ENCODE measurements at regions not wholly inside any gene's neighbourhood (a gene's known extent, or its start where the extent isn't known, plus 50 kb on each side); places are given as distances from the start of the nearest gene placed in this dataset.

DNA sequence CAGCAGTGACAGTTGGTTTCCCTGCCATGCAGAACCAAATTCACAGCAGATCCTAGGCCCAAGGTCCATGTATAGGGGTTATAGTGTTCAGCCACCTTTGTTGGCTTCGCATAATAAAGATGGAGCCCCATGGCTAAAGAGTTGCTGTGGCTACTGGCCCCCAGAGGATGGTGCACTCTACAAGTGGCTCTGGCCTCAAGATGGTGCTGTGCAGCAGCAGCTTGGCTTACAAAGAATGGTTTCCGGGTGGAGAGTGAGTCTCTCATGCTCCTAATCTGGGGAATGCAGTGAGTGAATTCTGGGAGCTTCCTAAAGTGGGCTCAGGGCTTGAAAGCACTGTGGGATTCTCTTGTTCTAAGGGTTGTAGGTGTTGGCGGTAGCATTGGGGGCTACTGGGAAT is 1199.7 kb downstream of the CNTNAP5 start:
- TF ChIP-seq CTCF (IDR thresholded peaks at IDR 0.05) = no peak
- Mint-ChIP-seq H3K27ac (no peak overlapping the region), H3K4me3 (no peak overlapping the region), H3K9me3 (peaks cover 17% of the 10 kb centered on the region), H3K36me3 (ENCODE audit: low read depth) (no peaks in the 10 kb centered on the region), H3K27me3 (no peaks in the 10 kb centered on the region), H3K4me1 (ENCODE audit: low read depth) (no peaks in the 10 kb centered on the region)
- POLR2A ChIA-PET = no interaction called here
- CTCF ChIA-PET = no interaction called here
- intact Hi-C loops (cut with micrococcal nuclease) = no loop called here
- DNase-seq (no peak), ATAC-seq (no peak)

- Mint-ChIP-seq H3K27me3 (no peaks in the 10 kb centered on the region), H3K9me3 (peaks cover 8% of the 10 kb centered on the region), H3K27ac (no peak overlapping the region), H3K36me3 (ENCODE audit: low read depth) (no peaks in the 10 kb centered on the region), H3K4me1 (ENCODE audit: low read depth) (no peaks in the 10 kb centered on the region), H3K4me3 (no peak overlapping the region)
- POLR2A ChIA-PET = no interaction called here
- CTCF ChIA-PET = interaction anchor here (1.4 kb wide), 1 partner anchor 18 kb away, joined by 3 read pairs; no protein-coding TSS in a partner anchor
- ATAC-seq (no peak), DNase-seq (no peak)
- no peak for TF ChIP-seq CTCF (IDR thresholded peaks at IDR 0.05)
- intact Hi-C loops (cut with micrococcal nuclease) = no loop called here
Measured at GRCh38 chr2:125227843-125228392, 1202.8 kb downstream of the CNTNAP5 start.

DNA sequence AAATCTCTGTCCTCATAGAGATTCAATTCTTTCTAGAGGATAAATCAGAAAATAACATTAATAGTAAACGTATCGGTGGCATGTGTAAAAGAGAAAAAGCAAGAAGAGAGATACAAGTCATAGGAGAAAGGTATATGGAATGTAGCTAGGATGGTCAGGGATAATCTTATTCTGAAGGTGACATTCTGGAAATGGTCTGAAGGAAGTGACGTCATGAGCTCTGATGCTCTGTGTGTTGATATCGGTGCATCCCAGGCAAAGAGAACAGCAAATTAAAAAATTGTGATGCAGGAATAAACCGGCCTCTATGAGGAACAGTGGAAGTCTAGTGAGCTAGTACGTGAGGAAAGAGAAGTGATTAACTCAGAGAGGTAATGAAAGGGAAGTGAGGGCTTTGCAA is 1215.8 kb downstream of the CNTNAP5 start:
- CTCF ChIA-PET = no interaction called here
- H3K27ac Mint-ChIP-seq = no peak overlapping the region

DNA sequence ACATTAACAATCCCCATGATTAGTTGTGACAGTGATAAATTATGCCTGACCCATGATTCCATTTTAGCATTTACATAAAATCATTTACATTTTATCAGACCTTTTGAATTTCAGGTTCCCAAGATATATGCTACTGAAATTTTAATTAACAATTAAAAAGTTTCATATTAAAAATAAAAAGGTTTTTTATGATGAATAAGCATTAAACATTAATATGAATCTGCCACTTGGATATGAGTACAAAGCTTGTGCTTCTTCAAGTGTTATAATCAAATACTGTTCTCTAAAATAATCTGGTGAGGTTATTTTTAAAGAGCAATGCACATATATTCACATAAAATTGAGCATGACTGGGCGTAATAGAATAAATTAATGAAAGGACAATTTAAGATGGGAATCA is 1218.0 kb downstream of the CNTNAP5 start:
- Mint-ChIP-seq H3K27ac (no peak overlapping the region), H3K4me3 (no peak overlapping the region), H3K9me3 (peaks cover 13% of the 10 kb centered on the region), H3K36me3 (ENCODE audit: low read depth) (no peaks in the 10 kb centered on the region), H3K27me3 (no peaks in the 10 kb centered on the region), H3K4me1 (ENCODE audit: low read depth) (no peaks in the 10 kb centered on the region)
- no peak for ATAC-seq
- intact Hi-C loops (cut with micrococcal nuclease) = no loop called here
- ChIA-PET CTCF (no interaction called here), POLR2A (no interaction called here)
- no peak for TF ChIP-seq CTCF (IDR thresholded peaks at IDR 0.05)
- DNase-seq = no peak

More for the DNA sequence above, 1215.8 kb downstream of the CNTNAP5 start:
- H3K36me3 Mint-ChIP-seq (ENCODE audit: low read depth) = no peaks in the 10 kb centered on the region
- peaks cover 16% of the 10 kb centered on the region for H3K9me3 Mint-ChIP-seq
- no peak for ATAC-seq
- H3K4me3 Mint-ChIP-seq = no peak overlapping the region
- intact Hi-C loops (cut with micrococcal nuclease) = no loop called here
- no peaks in the 10 kb centered on the region for H3K27me3 Mint-ChIP-seq
- no peak for TF ChIP-seq CTCF (IDR thresholded peaks at IDR 0.05)
- H3K4me1 Mint-ChIP-seq (ENCODE audit: low read depth) = no peaks in the 10 kb centered on the region
- no peak for DNase-seq
- POLR2A ChIA-PET = no interaction called here

DNA sequence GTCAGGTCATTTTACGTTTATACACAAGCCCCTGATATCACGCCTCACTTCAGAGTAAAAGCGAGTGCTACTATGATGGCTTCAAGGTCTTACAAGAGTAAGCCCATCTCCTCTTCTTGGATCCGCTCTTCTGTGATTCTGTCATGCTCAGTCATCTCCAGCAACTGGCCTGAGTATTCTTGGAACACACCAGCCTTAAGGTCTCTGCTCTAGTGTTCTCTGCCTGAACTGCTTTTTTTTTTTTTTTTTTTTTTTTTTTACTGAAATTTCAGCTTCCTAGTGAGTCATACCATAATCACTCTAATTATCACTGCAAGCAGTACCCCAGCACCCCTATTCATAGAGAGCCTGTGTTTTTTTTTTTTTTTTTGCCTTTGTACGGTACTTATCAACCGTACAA is 1228.9 kb downstream of the CNTNAP5 start:
- Mint-ChIP-seq H3K36me3 (ENCODE audit: low read depth) (no peaks in the 10 kb centered on the region), H3K4me1 (ENCODE audit: low read depth) (no peaks in the 10 kb centered on the region), H3K9me3 (no peaks in the 10 kb centered on the region), H3K27ac (no peak overlapping the region), H3K27me3 (no peaks in the 10 kb centered on the region), H3K4me3 (no peak overlapping the region)
- ChIA-PET CTCF (no interaction called here), POLR2A (no interaction called here)
- TF ChIP-seq CTCF (IDR thresholded peaks at IDR 0.05) = no peak
- ATAC-seq (no peak), DNase-seq (no peak)
- intact Hi-C loops (cut with micrococcal nuclease) = no loop called here

All from activated CD8-positive, alpha-beta T cell treated with anti-CD3 and anti-CD28 coated beads for 36 hours (primary cell).